Activated naive CD4-positive, alpha-beta T cell treated with Interleukin-2 at 50 U/mL for 16 hours (primary cell): ENCODE measurements at regions not wholly inside any gene's neighbourhood (a gene's known extent, or its start where the extent isn't known, plus 50 kb on each side); places are given as distances from the start of the nearest gene placed in this dataset.
"Not testable (repeated sequence)": the region's sequence is repeated elsewhere in the genome, so short reads cannot be mapped to it uniquely, and the experiment has no call there.

Source experiments
- DNase-seq: peaks from one replicate; pipeline ENCODE4 v3.0.0-alpha.2; 2020

DNA sequence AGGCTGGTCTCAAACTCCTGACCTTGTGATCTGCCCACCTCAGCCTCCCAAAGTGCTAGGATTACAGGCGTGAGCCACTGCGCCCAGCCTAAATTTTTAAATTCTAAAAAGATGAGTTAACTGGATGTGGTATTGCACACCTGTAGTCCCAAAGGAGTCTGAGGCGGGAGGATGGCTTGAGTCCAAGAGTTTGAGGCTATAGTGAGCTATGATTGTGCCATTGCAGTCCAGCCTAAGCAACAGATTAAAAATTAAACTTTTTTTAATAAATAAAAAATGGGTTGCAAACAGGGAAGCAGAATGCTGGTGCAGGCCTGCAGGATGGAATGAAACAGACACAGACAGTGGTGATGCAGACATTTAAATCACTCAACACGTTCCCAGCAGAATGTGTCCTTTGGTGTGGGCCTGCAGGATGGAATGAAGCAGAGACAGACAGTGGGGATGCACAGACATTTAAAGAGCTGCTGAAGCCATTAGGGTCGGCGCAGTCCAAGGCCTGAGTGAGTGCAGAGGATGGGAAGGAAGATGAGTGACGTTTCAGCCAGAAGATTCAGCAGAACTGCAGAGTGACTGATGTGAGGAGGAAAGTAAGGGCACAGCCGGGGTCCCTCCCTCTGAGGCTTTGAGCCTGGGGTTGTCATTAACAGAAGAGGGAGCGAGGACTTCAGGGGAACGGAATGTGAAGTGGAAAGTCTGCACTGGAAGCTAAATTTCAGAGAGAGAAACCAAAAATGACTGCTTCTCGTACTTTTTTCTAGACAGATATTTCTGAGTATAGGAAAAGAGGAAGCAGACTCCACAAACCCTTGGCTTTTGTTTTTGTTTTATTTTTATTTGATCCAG, 117.5 kb downstream of the RIN2 start:
- no peak for DNase-seq

DNA sequence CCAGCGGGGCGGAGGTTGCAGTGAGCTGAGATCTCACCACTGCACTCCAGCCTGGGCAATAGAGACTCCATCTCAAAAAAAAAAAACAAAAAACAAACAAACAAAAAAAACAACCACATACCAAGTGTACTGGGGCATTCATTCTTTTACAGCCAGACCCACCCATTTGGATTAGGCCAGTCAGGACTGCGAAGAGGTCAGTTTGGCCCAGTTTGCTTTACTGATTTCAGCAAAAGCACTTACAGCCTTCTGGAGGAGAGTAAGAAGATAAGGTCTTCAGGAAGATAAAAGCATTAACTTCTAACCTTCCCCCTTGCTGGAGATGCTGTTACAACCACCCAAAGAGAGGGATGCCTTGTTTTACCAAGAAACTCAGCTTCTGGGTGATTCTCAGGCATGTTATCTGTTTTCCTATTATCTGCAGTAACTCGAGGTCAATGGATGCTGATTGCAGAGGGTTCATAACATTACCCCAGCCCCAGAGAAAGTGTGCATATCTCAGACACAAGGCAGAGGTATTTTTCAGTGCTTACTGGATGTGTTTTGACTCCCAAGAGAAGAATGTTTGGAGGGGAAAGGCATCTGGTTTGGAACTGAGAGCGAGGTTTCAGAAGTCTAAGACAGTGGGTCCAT, 118.9 kb downstream of the RIN2 start:
- no peak for DNase-seq

DNA sequence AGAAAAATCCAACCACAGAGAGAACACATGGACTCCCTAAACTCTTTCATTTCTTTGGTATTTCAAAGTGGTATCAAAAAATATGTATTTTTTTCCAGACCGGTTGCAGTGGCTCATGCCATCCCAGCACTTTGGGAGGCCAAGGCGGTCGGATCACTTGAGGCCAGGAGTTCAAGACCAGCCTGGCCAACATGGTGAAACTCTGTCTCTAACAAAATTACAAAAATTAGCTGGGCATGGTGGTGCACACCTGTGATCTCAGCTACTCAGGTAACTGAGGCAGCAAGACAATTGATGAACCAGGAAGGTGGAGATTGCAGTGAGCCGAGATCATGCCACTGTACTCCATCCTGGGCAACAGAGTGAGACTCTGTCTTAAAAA, 121.8 kb downstream of the RIN2 start:
- DNase-seq, result not testable (repeated sequence)

DNA sequence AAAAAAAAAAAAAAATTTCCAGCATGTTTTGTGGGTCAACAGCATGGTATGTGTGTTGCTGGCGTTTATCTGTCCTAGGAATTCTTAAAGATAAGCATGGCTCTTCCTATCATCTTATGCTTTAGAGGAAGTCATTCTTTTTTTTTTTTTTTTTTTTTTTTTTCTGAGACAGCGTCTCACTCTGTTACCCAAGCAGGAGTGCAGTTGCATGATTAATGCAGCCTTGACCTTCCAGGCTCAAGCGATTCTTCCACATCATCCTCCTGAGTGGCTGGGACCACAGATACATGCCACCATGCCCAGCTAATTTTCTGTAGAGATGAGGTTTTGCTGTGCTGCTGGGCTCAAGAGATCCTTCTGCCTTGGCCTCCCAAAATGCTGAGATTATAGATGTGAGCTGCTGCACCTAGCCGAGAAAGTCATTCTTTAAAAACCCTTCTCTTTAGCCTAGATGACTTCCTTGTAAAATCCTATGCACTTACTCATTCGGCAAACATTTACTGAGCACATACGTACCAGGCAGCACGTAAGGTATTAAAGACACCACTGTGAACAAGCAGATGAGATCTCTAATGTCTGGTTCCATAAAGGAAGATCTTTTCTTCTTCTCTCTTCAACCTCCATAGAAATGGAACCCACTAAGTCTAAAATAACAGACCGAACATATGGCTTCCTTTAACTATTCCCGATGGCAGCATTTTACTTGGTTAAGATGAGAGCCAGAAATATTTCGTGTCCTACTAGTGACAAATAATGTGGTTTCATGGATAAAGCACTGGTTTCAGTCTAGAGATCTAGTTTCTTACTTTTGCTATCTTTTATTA, 122.4 kb downstream of the RIN2 start:
- no peak for DNase-seq

DNA sequence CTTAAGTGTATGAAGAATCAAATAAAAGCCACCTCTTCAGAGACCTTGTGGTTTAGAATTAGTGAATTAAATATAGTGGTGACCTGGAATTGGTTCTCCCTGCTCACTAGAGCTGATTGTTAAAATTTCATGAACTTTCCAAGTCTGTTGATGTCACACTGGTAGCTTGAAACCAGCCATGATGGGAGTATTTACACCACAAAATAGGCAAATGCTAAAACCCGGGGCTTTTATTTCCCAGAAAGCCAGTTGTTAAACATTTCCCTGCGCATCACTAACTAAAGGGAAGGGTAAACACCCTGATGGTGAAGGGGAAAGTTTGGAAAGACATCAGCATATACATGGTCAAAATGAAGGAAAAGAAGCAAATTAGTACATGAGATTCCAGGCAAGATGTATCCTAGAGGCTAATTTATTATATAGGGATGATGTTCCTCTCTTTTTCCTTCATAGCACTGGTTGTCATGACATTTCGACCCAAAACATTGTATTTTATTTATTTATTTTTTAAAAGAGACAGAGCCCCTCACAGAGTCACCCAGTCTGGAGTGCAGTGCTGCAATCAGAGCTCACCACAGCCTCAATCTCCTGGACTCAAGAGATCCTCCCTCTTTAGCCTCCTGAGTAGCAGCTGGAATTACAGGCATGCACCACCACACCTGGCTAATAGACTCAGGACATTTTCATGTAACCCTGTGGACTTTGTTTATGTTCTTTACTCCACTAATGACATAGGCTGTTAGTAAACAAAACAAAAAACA, 123.2 kb downstream of the RIN2 start:
- no peak for DNase-seq

DNA sequence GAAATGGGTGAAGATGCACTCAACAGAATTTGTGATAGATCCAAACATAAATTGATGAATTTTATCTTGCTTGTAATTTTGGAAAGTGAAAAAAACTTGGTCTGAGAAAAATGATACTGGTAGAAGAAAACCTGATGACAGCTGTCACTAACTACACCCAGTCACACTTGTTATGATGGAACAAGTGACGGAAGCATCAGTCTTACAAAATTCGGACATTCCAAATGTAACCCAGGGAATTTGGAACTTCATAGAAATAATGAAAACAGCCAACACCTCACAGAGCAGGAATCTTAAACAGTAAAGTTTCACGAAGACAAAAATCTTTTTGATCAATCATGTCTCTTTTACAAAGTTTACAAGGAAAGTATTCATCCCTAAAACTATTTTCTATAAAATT, 123.9 kb downstream of the RIN2 start:
- DNase-seq, result no peak

DNA sequence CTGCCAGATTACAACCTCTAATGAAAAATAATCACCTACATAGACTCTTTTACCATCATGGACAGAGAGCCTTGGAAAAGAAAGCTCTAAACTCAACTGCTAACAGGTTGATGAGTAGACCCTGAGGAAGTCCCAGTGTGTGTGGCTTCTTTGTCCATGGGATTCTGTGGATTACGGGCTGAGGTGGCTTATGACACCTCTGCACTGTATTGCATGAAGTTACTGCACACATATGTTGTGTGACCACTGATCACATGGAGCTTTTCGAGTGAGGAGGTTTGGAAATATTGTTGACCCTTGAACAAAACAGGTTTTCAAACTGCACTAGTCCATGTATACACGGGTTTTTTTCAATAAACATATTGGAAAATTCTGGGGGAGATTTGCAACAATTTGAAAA, 124.4 kb downstream of the RIN2 start:
- no peak for DNase-seq

DNA sequence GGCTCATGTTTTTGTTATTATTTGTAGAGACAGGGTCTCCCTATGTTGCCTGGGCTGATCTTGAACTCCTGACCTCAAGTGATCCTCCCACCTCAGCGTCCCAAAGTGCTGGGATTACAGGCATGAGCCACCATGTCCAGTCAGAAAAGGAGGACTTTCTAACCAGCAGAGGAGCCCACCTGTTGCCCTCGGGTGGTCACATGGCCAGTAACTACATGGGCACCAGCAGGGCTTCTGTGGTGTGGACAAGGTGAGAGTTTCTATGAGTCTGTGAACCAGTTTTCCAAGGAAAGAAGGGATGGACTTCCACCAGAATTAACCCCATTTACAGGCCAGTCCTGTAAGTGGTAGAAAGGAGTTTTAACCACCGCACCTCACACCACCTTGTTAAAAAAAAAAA, 125.4 kb downstream of the RIN2 start:
- DNase-seq, result no peak

DNA sequence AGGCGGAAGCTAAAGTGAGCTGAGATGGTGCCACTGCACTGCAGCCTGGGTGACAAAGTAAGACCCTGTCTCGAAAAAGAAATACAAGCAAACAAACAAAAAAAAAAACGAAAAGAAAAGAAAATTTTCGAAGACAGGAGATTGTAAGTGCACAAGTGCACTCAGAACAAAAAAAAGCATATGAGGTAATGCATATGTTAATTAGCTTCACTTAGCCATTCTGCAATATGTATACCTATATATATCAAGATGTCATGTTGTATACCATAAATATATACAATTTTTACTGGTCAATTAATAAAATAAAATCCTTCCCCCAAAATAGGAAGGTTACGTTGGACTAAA, 127.5 kb downstream of the RIN2 start:
- DNase-seq, result no peak

DNA sequence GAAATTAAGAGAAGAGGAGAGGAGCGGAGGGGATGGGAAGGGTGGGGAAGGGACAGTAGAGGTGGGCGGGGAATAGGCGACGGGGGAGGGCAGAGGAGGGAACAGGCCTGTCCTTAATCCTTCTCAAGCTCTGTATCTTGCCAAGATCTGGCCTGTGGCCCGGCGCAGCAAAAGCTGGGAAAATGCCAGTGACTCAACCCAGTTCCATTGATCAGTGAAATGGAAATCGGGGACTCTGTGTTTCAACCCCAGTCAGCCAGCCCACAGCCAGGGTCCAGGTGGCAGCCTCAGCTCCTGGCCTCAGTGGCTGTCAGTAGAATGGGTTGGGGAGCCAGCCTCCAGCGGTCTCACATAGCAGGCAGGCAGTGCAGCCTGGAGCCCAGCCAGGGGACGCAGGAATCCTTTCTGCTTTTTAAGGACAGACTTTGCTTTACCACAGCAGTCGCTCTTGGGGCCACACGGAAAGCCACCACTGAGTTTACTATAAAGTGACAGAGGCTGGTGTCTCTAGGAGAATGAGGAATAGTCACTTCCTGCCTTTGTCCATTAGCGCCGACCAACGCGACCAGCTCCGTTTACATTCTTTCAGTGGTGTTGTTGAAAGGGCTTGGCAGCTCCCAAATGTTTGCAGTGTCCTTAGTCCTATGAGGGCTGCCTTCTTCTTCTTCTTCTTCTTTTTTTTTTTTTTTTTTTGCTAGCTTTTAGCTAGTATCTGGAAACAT, 128.0 kb downstream of the RIN2 start:
- DNase-seq, result no peak

DNA sequence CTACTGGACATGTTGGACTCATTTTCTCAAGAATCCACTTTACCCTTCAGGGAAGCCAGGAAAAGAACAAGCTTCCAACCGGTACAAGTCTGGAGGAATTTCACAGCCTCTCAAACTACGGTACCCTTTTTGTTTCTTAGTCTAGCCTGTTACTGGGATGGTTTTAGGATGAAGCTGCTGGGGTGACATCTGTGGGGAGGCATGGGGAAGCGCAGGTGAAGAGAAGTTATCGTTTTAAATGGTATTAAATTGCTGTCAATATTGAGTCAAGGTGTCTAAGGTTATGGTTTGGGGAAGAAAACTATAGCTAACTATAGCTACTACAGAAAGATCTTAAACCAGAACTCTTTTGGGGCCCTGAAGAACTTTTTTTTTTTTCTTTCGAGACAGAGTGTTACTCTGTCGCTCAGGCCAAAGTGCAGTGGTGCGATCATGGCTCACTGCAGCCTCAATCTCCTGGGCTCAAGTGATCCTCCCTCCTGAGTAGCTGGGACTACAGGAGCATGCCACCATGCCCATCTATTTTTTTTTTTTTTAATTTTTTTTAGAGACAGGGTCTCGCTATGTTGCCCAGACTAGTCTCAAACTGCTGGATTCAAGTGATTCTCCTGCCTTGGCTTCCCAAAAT, 128.7 kb downstream of the RIN2 start:
- DNase-seq, result no peak

DNA sequence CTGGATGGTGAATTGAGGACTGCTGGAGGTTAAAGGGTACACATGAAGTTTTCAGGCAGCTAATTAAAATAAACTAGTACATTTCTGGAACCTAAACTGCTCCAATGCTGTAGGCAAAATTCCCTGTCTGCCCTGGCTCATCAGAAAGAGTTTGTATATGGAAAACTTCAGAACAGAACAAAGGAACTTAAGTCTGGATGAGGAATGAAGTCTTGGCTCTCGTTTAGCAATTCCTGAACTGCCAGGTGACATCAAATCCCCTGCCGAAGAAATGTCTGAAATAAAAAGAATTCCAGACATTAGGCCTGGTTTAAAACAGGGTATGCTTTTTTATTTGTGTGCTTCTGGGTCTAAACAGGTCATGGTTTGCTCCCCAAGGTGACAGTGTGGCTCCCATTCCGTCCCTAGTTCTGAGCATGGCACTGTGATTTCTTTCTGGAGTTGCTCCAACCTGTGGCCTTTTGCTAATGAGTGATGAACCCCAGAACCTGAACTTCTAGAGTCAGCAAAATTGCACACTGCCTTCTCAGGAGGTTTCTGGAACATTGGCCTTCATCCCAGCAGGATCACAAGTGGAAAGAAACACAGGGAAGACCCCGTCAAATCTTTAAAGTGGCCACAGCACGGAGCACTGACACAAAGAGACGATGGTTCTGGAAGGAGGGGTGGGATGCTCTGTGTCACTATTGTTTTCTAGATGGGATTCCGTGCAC, 129.4 kb upstream of the NAA20 start:
- no peak for DNase-seq

DNA sequence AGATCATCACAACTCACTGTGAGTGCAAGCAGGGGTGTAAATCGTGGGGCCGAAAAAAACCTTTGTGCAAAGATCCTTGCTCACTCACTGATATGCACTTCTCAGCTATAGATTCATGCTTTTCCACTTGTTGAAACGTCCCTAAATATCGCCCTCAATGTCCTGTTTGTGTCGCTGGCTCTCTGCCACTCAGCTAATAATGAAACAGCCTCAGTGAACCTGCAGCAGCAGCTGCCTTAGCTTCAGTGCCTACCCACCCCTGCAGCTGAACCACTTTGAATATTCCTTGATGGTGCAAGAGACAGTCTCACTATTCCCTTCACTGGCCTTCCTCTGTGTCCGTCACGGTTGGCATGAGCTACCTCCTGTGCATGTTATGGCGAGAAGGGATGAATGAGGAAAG, 128.9 kb upstream of the NAA20 start:
- no peak for DNase-seq

DNA sequence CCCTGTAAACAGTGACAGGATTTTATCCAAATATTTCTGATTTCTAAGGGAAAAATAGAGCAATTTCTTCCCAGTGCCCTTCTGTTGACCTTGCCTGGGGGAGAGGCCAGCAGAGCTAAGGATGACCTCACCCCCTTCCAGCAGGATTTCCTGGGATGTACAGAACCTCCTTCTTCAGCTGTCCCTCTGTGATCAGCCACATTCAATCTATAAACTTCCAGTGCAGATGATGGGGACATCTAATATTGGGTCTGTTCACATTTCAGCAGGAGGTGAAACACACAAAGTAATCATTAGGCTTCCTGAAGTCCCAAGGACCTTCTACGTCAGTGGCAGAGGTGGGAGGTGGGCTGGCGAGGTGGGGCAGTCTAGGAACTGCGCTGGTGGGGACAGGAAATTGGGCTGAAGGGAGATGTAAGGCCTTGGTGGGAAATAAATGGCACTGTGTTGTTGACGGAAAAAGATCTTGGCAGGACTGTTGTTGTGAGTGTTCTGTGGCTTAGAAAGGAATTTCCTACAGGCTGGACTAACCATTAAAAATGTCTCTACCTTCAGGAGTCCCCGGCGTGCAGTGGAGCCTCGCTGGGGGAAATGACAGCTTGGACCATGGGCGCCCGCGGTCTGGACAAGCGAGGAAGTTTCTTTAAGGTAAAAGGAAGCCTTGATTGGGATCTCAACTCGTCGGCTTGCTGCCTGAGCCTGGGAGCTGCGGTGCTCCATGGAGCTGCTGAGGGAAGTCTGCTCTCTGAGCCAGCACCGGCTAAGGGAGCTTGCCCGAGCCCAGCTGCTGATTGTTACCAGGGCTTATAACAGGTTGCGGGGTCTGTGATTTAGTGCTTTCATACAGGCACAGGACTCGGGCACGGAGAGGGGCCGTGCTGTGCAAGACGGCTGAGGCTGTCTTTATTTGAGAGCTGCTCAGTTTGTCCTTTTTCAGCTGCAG, 127.9 kb upstream of the NAA20 start:
- DNase-seq, result no peak

DNA sequence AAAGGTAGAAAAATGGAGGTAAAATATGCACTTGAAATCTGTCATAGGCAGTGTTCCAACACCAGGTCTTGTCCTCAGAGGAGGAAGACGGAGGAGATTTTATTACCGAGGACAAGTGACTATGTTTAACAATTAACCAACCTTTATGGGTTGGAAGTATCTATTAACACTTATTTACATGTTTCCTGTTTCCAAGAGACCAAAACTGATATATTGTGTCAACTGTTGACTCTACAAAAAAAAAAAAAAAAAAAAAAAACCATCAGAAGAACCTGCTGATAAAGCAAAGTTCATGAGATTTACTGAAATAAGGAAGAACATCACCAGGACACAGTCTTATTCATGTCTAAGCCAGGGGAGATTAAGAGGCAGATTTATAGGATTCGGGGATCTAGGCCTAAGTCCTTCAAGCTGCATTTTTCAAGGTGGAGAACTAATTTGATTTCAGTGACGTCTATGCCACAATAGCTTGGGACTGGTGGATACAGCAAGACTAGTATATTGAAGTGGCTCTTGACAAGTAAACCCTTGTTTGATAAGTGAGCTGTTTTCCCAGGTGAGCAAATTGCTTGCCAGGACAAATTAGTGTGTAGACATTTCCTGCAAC, 126.6 kb upstream of the NAA20 start:
- DNase-seq, result no peak

DNA sequence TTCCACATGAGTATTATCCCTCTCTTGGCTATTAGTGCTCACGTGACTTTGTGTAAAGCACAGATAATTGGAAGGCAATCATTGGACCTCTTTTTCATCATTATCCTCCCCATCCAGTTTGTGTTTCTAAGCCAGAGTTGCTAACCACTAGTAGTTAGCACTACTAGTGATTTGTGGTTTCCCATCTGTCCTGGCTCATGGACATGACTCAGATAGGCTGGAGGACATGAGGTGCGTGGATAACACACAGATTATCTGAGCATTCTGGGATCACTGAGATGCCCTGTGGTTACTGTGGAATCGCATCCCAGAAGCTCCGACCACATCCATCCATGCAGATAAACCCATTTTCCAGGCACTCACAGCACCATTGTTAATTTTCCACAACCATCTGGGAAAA, 123.8 kb upstream of the NAA20 start:
- DNase-seq, result no peak

DNA sequence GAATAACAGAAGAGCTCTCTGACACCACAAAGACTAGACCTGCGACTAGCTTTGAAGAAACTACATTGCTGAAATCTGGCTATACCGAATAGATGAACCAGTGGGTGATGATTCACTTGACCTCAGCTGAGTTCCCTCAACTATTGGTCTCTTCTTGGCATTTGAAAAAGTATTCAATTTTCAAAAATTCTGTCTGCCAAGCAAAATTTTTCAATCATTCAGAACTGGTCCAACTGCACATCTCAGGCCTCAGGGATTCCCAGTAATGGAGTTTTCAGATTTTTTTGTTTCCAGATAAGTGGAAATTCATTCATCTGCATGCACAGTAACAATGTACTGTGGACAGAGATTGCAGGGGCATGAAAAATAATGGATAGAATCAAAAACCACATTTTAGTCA, 121.4 kb upstream of the NAA20 start:
- no peak for DNase-seq

DNA sequence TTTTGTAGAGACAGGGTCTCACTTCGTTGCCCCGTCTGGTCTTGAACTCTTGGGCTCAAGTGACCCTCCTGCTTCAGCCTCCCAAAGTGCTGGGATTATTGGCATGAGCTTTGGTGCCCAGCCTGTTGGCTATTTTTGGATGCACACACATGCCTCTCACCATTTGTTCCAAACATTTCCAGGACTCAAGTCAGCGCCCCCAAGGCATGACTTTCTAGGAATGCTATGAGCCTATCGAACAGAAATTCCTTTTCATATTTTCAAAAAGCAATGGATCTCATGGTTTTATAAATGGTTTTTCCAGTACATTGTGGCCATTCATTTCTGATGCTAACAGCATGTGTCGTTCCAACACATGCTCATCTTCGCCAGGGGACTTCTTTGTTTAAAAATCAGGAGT, 119.3 kb upstream of the NAA20 start:
- no peak for DNase-seq

DNA sequence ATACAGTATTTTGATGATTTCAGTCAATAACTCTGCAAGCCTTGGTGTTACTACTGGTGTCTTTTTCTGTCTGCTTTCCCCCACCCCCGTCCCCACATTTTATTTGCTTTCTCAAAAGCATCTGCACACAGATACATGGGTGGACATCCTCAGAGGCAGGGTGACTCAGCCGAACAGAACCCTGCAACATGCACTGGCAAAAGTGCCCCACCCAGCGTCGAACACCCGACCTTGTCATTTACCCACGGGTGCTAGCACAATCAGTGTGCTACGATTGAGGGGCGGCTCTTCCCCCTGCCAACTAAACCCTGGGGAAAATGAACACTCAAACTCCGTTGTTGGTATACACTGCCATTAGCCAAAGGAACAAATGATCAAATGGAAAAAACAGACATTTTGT, 115.9 kb upstream of the NAA20 start:
- DNase-seq, result no peak
